ENCODE measurements at regions not wholly inside any gene's neighbourhood (a gene's known extent, or its start where the extent isn't known, plus 50 kb on each side); places are given as distances from the start of the nearest gene placed in this dataset.
A peak's percentile ranks its signal among the peaks of the same experiment; 100 is the strongest.

- FAIRE-seq (no peak), ATAC-seq (no peak), DNase-seq (ENCODE audit: low read depth in 1 of 2, low spot score in 1 of 2) (no peak)
- Histone ChIP-seq H3K4me2 (no peak overlapping the region), H3K27ac (no peak overlapping the region), H3K9me3 (no peaks in the 10 kb centered on the region), H3K4me3 (no peak overlapping the region), H3K4me1 (no peaks in the 10 kb centered on the region)
- CTCF ChIA-PET, result no interaction called here
- no peak for TF ChIP-seq EHF (CRISPR knock-in tag; IDR thresholded peaks at IDR 0.05)
- TF ChIP-seq ESRRA (IDR thresholded peaks at IDR 0.05; ENCODE audit: borderline replicate concordance, low read length), result no peak
- no peak for TF ChIP-seq RARB (CRISPR knock-in tag; IDR thresholded peaks at IDR 0.05)
- TF ChIP-seq NFE2L2 (conservative IDR thresholded peaks at IDR 0.05; ENCODE audit: low read length), result no peak
- TF ChIP-seq JUNB (IDR thresholded peaks at IDR 0.05), result no peak
- no peak for TF ChIP-seq HES2 (IDR thresholded peaks at IDR 0.05)
- TF ChIP-seq CHD2 (IDR thresholded peaks at IDR 0.05; ENCODE audit: low read length, partially characterized antibody), result no peak
- no peak for TF ChIP-seq ATOH8 (CRISPR knock-in tag; IDR thresholded peaks at IDR 0.05; ENCODE audit: low read depth)
- TF ChIP-seq MYC (IDR thresholded peaks at IDR 0.05; ENCODE audit: borderline replicate concordance, low read length), result no peak
- POLR2A ChIA-PET, result no interaction called here
Measured at GRCh38 chr5:120405923-120406322, 58.2 kb upstream of the PRR16 start.

- CTCF ChIA-PET, result no interaction called here
- POLR2A ChIA-PET, result no interaction called here
- H3K27ac ChIP-seq, result no peak overlapping the region
- 22% methylated on average over 3 of the region's 3 CpGs for WGBS (ENCODE audit: missing lambda C conversion rate)
- no peak for DNase-seq (ENCODE audit: low read depth in 1 of 2, low spot score in 1 of 2)
- no peak for TF ChIP-seq ESRRA (IDR thresholded peaks at IDR 0.05; ENCODE audit: borderline replicate concordance, low read length)
- no peak for TF ChIP-seq EHMT2 (IDR thresholded peaks at IDR 0.05; ENCODE audit: low read depth)
- TF ChIP-seq JUN (IDR thresholded peaks at IDR 0.05), result no peak
- no peak for TF ChIP-seq GATA3 (IDR thresholded peaks at IDR 0.05; ENCODE audit: borderline replicate concordance)
- no peak for TF ChIP-seq RARB (CRISPR knock-in tag; IDR thresholded peaks at IDR 0.05)
- TF ChIP-seq SREBF2 (IDR thresholded peaks at IDR 0.05), result no peak
- no peak for TF ChIP-seq CEBPB (IDR thresholded peaks at IDR 0.05)
- no peak for TF ChIP-seq SMC3 (IDR thresholded peaks at IDR 0.05)
- no peak for TF ChIP-seq FOXS1 (CRISPR knock-in tag; IDR thresholded peaks at IDR 0.05)
- no peak for TF ChIP-seq MYC (IDR thresholded peaks at IDR 0.05; ENCODE audit: borderline replicate concordance, low read length)
- no peak for TF ChIP-seq NFE2L2 (conservative IDR thresholded peaks at IDR 0.05; ENCODE audit: low read length)
- TF ChIP-seq POLR2A (IDR thresholded peaks at IDR 0.05; ENCODE audit: low read length), result no peak
- no peak for TF ChIP-seq RAD21 (conservative IDR thresholded peaks at IDR 0.05 in 1 of 2, IDR thresholded peaks at IDR 0.05 in 1 of 2)
- no peak for TF ChIP-seq CTCF (IDR thresholded peaks at IDR 0.05)
- no peak for TF ChIP-seq CBX2 (IDR thresholded peaks at IDR 0.05; ENCODE audit: borderline replicate concordance, low read depth)
- TF ChIP-seq E2F6 (IDR thresholded peaks at IDR 0.05; ENCODE audit: borderline replicate concordance, low read depth), result no peak
- TF ChIP-seq KDM1A (IDR thresholded peaks at IDR 0.05; ENCODE audit: low read depth), result no peak
- TF ChIP-seq HES2 (IDR thresholded peaks at IDR 0.05), result no peak
- no peak for TF ChIP-seq HMGXB4 (CRISPR knock-in tag; IDR thresholded peaks at IDR 0.05; ENCODE audit: borderline replicate concordance)
- no peak overlapping the region for H3K4me3 ChIP-seq
- H3K4me1 ChIP-seq, result no peaks in the 10 kb centered on the region
- no peaks in the 10 kb centered on the region for H3K9me3 ChIP-seq
- no peak overlapping the region for H3K4me2 ChIP-seq
- no peak for ATAC-seq
- FAIRE-seq, result peak; percentile 43
Measured at GRCh38 chr5:120413686-120414085, 50.4 kb upstream of the PRR16 start.

Small RNA genes lying in the stretch of these regions (small RNA-seq; reads per million reads assigned to genes)
- 0 reads per million in 6 experiments for gene RNU6-718P

Measured in A549 (cell line).